ENCODE measurements at regions not wholly inside any gene's neighbourhood (a gene's known extent, or its start where the extent isn't known, plus 50 kb on each side); places are given as distances from the start of the nearest gene placed in this dataset.

- no peak overlapping the region for H3K4me3 ChIP-seq
- H3K9me3 ChIP-seq (ENCODE audit: low read depth) = no peaks in the 10 kb centered on the region
- H3K27me3 ChIP-seq = no peaks in the 10 kb centered on the region
- TF ChIP-seq CTCF (IDR thresholded peaks at IDR 0.05; ENCODE audit: low read depth, low read length) = no peak
- no peaks in the 10 kb centered on the region for H3K36me3 ChIP-seq
- no peak for DNase-seq (ENCODE audit: low read depth in 1 of 2, low spot score in 1 of 2)
- H3K4me1 ChIP-seq (ENCODE audit: low read depth) = peaks cover 6% of the 10 kb centered on the region
- H3K27ac ChIP-seq = no peak overlapping the region
Observed at GRCh38 chr12:42769455-42769854, 179.9 kb upstream of the PRICKLE1 start.

GRCh38 chr12:42767998-42768397 lies 178.5 kb upstream of the PRICKLE1 start:
- Histone ChIP-seq H3K4me3 (no peak overlapping the region), H3K4me1 (ENCODE audit: low read depth) (peaks cover 6% of the 10 kb centered on the region), H3K36me3 (no peaks in the 10 kb centered on the region), H3K27ac (no peak overlapping the region), H3K27me3 (no peaks in the 10 kb centered on the region), H3K9me3 (ENCODE audit: low read depth) (no peaks in the 10 kb centered on the region)
- DNase-seq (ENCODE audit: low read depth in 1 of 2, low spot score in 1 of 2) = no peak
- no peak for TF ChIP-seq CTCF (IDR thresholded peaks at IDR 0.05; ENCODE audit: low read depth, low read length)

- DNase-seq (ENCODE audit: low read depth in 1 of 2, low spot score in 1 of 2) = no peak
- Histone ChIP-seq H3K9me3 (ENCODE audit: low read depth) (no peaks in the 10 kb centered on the region), H3K27ac (no peak overlapping the region), H3K27me3 (no peaks in the 10 kb centered on the region), H3K4me1 (ENCODE audit: low read depth) (peaks cover 6% of the 10 kb centered on the region), H3K36me3 (no peaks in the 10 kb centered on the region), H3K4me3 (no peak overlapping the region)
- no peak for TF ChIP-seq CTCF (IDR thresholded peaks at IDR 0.05; ENCODE audit: low read depth, low read length)
Observed at GRCh38 chr12:42767326-42767954, 177.9 kb upstream of the PRICKLE1 start.

- no peak for TF ChIP-seq CTCF (IDR thresholded peaks at IDR 0.05; ENCODE audit: low read depth, low read length)
- DNase-seq (ENCODE audit: low read depth in 1 of 2, low spot score in 1 of 2) = no peak
- Histone ChIP-seq H3K4me1 (ENCODE audit: low read depth) (peaks cover 6% of the 10 kb centered on the region), H3K9me3 (ENCODE audit: low read depth) (no peaks in the 10 kb centered on the region), H3K4me3 (no peak overlapping the region), H3K27me3 (no peaks in the 10 kb centered on the region), H3K27ac (no peak overlapping the region), H3K36me3 (no peaks in the 10 kb centered on the region)
Observed at GRCh38 chr12:42766754-42767153, 177.2 kb upstream of the PRICKLE1 start.

GRCh38 chr12:42766026-42766425 lies 176.5 kb upstream of the PRICKLE1 start:
- Histone ChIP-seq H3K9me3 (ENCODE audit: low read depth) (no peaks in the 10 kb centered on the region), H3K4me3 (no peak overlapping the region), H3K27me3 (no peaks in the 10 kb centered on the region), H3K36me3 (no peaks in the 10 kb centered on the region), H3K4me1 (ENCODE audit: low read depth) (peaks cover 6% of the 10 kb centered on the region), H3K27ac (no peak overlapping the region)
- no peak for TF ChIP-seq CTCF (IDR thresholded peaks at IDR 0.05; ENCODE audit: low read depth, low read length)
- no peak for DNase-seq (ENCODE audit: low read depth in 1 of 2, low spot score in 1 of 2)
